Gastroesophageal sphincter (tissue), 4 donors: ENCODE measurements at regions not wholly inside any gene's neighbourhood (a gene's known extent, or its start where the extent isn't known, plus 50 kb on each side); places are given as distances from the start of the nearest gene placed in this dataset.

ENCODE experiments used
- ATAC-seq: fragments of 150-250 bp; one replicate; pipeline ENCODE4 v1.9.1; 2016; ENCODE audit warnings: mild to moderate bottlenecking, moderate library complexity
- H3K27ac ChIP-seq, 4 donors: fragments of 200-600 bp; sonication (generic) in 3 of 4; 1 replicate in 3 of 4; 2 replicates in 1 of 4; pipeline ENCODE4 v1.5.1; 2016 to 2019
- H3K27me3 ChIP-seq: fragments of 200-600 bp; sonication (generic); one replicate; pipeline ENCODE4 v1.5.1; 2019
- H3K36me3 ChIP-seq, 2 donors: fragments of 200-600 bp; sonication (generic); one replicate each; pipeline ENCODE4 v1.5.1; 2019; ENCODE audit warnings: control low read depth in 1 of 2
- H3K4me1 ChIP-seq, 3 donors: fragments of 200-600 bp; sonication (generic); 1 replicate in 2 of 3; 2 replicates in 1 of 3; pipeline ENCODE4 v1.5.1; 2016 to 2019; ENCODE audit warnings: control low read depth in 2 of 3
- H3K4me3 ChIP-seq, 2 donors: fragments of 200-600 bp; sonication (generic); one replicate each; pipeline ENCODE4 v1.5.1; 2019; ENCODE audit warnings: mild to moderate bottlenecking in 1 of 2, moderate library complexity in 1 of 2
- H3K9me3 ChIP-seq, 3 donors: fragments of 200-600 bp; sonication (generic); one replicate each; pipeline ENCODE4 v1.5.1; 2017 to 2019; ENCODE audit warnings: control low read depth in 2 of 3
- CTCF ChIP-seq, 4 experiments: fragments of 200-600 bp in 2 of 4; fragments of 450-650 bp in 2 of 4; sonication (generic) in 1 of 4; IDR thresholded peaks; one replicate each; pipeline ENCODE4 v1.5.1; 2017 to 2019; ENCODE audit warnings: antibody characterized with exemption in 4 of 4, mild to moderate bottlenecking in 2 of 4, moderate library complexity in 2 of 4
- EP300 ChIP-seq: sonication (generic); formaldehyde crosslinking; IDR thresholded peaks from one replicate; pipeline ENCODE4 v1.6.1; 2017; ENCODE audit warnings: antibody characterized with exemption, mild to moderate bottlenecking
- POLR2A ChIP-seq, 2 donors: fragments of 450-650 bp; IDR thresholded peaks; one replicate each; pipeline ENCODE4 v1.6.1; 2017; ENCODE audit warnings: antibody characterized with exemption in 2 of 2, mild to moderate bottlenecking in 2 of 2, moderate library complexity in 1 of 2
- POLR2AphosphoS5 ChIP-seq: sonication (generic); formaldehyde crosslinking; IDR thresholded peaks from one replicate; pipeline ENCODE4 v1.6.1; 2017; ENCODE audit warnings: antibody characterized with exemption
- WGBS, 2 donors: methylation state at CpG; one replicate each; pipeline ENCODE4 v1.1.5; 2018; ENCODE audit warnings: low coverage in 1 of 2; 5-methylcytosine and 5-hydroxymethylcytosine counted together

GRCh38 chr9:26313108-26313507 is 579.5 kb downstream of the CAAP1 start:
- H3K27ac ChIP-seq, result no peak overlapping the region
- H3K27me3 ChIP-seq, result no peaks in the 10 kb centered on the region
- H3K36me3 ChIP-seq, result no peaks in the 10 kb centered on the region
- TF ChIP-seq POLR2A (IDR thresholded peaks at IDR 0.05), result no peak
- TF ChIP-seq CTCF (IDR thresholded peaks at IDR 0.05), result no peak
- no peak for TF ChIP-seq POLR2AphosphoS5
- no peak for TF ChIP-seq EP300
- H3K9me3 ChIP-seq, result no peaks in the 10 kb centered on the region
- ATAC-seq, result no peak
- WGBS, 2 donors, result 82 to 90% methylated on average over 1 of the region's 1 CpG
- no peak overlapping the region for H3K4me3 ChIP-seq
- H3K4me1 ChIP-seq, result no peaks in the 10 kb centered on the region

DNA sequence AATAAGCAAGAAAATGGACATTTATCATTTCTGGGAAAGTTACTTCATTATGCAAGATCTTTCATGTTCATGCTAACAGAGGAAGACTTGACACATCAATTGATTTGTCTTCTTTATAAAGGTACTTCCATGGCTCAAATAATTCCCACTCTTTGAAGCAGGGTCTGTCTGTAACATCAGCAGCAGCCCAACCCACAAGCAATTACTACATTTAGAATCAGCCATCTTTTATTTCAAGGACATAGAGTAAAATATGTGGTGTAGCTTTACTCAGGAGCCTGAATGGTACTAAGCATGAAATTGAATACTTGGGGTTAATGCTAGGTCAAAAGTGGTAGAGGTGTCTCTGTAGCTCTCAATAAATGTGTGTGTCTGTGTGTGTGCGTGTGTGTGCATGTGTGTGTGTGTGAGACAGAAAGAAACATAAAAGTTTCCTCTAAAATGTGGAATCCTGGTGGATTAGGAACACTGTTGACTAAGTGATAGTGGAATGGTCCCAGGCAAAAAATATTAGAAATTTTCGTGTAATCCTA is 581.1 kb downstream of the CAAP1 start:
- no peaks in the 10 kb centered on the region for H3K9me3 ChIP-seq
- no peaks in the 10 kb centered on the region for H3K4me1 ChIP-seq
- no peak overlapping the region for H3K27ac ChIP-seq
- no peak for TF ChIP-seq POLR2AphosphoS5
- TF ChIP-seq POLR2A (IDR thresholded peaks at IDR 0.05), result no peak
- no peak for TF ChIP-seq CTCF (IDR thresholded peaks at IDR 0.05)
- TF ChIP-seq EP300, result no peak
- H3K36me3 ChIP-seq, result no peaks in the 10 kb centered on the region
- ATAC-seq, result no peak
- WGBS, 2 donors, result 88 to 94% methylated on average over 2 of the region's 2 CpGs
- H3K27me3 ChIP-seq, result no peaks in the 10 kb centered on the region
- H3K4me3 ChIP-seq, result no peak overlapping the region

DNA sequence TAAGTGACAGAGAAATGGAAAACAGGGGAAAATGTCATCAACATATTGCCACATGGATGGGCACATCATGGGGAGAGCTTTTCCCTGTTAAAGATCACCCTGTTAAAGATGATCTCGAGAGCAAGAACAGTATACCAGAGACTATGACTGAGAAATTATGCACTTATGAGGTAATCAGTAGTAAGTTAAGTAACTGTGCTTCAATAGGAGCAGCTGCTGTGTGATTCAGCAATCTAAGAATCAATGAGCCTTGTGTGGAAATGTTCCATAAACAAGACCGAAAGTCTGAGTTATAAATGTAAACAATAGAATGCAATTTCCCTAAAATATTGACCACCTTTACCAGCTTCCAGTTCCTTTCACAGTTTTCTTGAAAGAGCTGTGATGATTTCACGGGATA is 582.3 kb downstream of the CAAP1 start:
- 45 to 57% methylated on average over 3 of the region's 3 CpGs for WGBS, 2 donors
- H3K4me1 ChIP-seq, result no peaks in the 10 kb centered on the region
- no peak for ATAC-seq
- TF ChIP-seq CTCF (IDR thresholded peaks at IDR 0.05), result no peak
- TF ChIP-seq POLR2A (IDR thresholded peaks at IDR 0.05), result no peak
- TF ChIP-seq EP300, result no peak
- TF ChIP-seq POLR2AphosphoS5, result no peak
- H3K36me3 ChIP-seq, result no peaks in the 10 kb centered on the region
- no peaks in the 10 kb centered on the region for H3K9me3 ChIP-seq
- no peaks in the 10 kb centered on the region for H3K27me3 ChIP-seq
- no peak overlapping the region for H3K4me3 ChIP-seq
- H3K27ac ChIP-seq, result no peak overlapping the region

GRCh38 chr9:26308328-26308727 is 584.3 kb downstream of the CAAP1 start:
- Histone ChIP-seq H3K4me1 (no peaks in the 10 kb centered on the region), H3K36me3 (no peaks in the 10 kb centered on the region), H3K27ac (no peak overlapping the region), H3K9me3 (no peaks in the 10 kb centered on the region), H3K27me3 (no peaks in the 10 kb centered on the region), H3K4me3 (no peak overlapping the region)
- no peak for ATAC-seq
- WGBS, 2 donors, result 84 to 88% methylated on average over 1 of the region's 1 CpG
- TF ChIP-seq EP300 (no peak), POLR2A (IDR thresholded peaks at IDR 0.05) (no peak), CTCF (IDR thresholded peaks at IDR 0.05) (no peak), POLR2AphosphoS5 (no peak)

DNA sequence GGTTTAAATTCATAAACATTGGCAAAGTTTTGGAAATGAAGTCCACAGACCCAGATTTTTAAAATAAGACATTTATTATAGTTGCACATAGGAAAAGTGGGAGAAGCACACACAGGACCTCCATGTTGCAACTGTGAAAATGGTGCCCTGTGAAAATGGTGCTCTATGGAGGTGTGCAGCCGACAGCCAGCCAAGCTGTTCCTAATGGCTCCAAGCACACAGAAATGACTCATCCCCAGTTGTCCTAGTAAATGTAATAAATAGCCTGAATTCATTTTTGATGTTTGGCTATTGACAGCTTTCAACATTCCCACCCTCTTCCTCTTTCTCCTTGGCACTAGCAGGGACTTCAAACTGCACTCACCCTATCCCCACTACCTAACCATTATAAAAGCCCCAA is 590.9 kb downstream of the CAAP1 start:
- H3K9me3 ChIP-seq, result no peaks in the 10 kb centered on the region
- H3K27ac ChIP-seq, result no peak overlapping the region
- TF ChIP-seq POLR2AphosphoS5 (no peak), CTCF (IDR thresholded peaks at IDR 0.05) (no peak), EP300 (no peak)
- 88 to 100% methylated on average over 1 of the region's 1 CpG for WGBS, 2 donors
- ATAC-seq, result no peak
- H3K27me3 ChIP-seq, result no peaks in the 10 kb centered on the region
- H3K4me1 ChIP-seq, result no peaks in the 10 kb centered on the region
- H3K36me3 ChIP-seq, result no peaks in the 10 kb centered on the region
- no peak overlapping the region for H3K4me3 ChIP-seq
